ENCODE measurements at regions not wholly inside any gene's neighbourhood (a gene's known extent, or its start where the extent isn't known, plus 50 kb on each side); places are given as distances from the start of the nearest gene placed in this dataset.
A peak's percentile ranks its signal among the peaks of the same experiment; 100 is the strongest.
"Not testable (repeated sequence)": the region's sequence is repeated elsewhere in the genome, so short reads cannot be mapped to it uniquely, and the experiment has no call there.

GRCh38 chr6:26957399-26958127 lies 289.9 kb upstream of the PRSS16 start:
- not testable (repeated sequence) for DNase-seq (ENCODE audit: low spot score)

- DNase-seq (ENCODE audit: low spot score) = not testable (repeated sequence)
Measured at GRCh38 chr6:26961236-26961635, 286.3 kb upstream of the PRSS16 start.

DNA sequence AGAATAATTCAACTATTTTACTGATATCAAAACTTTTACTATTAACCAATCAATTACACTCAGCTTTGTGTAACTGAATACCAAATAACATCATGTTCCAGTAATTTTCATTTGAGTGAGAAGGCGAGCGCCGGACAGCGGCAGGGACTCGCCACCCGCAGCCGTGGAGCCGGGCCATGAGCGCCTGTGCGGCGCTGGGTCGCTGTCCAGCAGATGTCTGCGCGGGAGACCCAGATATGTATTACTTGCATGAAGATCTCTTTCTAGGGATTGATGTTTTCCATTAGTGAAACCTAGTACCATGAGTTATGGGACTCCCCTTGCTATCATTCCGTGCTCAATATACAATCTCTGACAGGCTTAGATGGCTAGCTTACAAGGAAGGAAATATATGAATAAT lies 245.1 kb upstream of the PRSS16 start:
- DNase-seq (ENCODE audit: low spot score) = no peak

DNA sequence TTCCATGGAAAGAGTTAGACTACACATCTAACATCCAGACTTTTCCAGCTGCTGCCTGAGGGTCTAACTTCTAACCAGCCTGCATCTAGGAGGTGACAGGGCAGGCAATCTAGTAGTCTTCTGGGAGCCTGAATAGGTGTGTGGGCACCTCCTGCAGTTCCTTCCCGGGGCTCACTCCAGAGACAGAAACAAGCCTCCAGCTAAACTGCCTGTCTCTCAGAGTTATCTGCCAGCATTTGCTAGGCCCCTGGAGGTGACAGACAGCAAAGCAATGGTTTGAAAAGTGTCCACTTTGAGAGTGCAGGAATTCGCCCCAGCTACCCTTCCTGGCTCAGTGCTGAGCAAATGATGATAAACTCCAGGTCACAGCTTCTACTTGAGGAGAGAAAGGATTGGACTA lies 240.5 kb upstream of the PRSS16 start:
- DNase-seq (ENCODE audit: low spot score) = no peak

- not testable (repeated sequence) for DNase-seq (ENCODE audit: low spot score)
Measured at GRCh38 chr6:27008613-27009012, 238.9 kb upstream of the PRSS16 start.

GRCh38 chr6:27014053-27014452 lies 233.4 kb upstream of the PRSS16 start:
- not testable (repeated sequence) for DNase-seq (ENCODE audit: low spot score)

GRCh38 chr6:27016689-27017088 lies 230.8 kb upstream of the PRSS16 start:
- DNase-seq (ENCODE audit: low spot score) = no peak

DNA sequence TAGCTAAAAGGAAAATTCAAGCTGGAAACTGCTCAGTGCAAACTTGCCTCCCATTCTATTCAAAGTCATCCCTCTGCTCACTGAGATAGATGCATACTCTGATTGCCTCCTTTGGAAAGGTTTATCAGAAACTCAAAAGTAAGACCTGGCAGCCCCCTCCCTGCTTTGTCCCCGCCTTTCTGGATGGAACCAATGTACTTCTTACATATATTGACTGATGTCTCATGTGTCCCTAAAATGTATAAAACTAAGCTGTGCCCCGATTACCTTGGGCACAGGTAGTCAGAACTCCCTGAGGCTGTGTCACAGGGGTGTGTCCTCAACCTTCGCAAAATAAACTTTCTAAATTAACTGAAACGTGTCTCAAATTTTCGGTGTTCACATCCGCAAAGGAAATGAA lies 229.1 kb upstream of the PRSS16 start:
- not testable (repeated sequence) for DNase-seq (ENCODE audit: low spot score)

GRCh38 chr6:27019651-27020552 lies 227.6 kb upstream of the PRSS16 start:
- DNase-seq (ENCODE audit: low spot score) = peak; percentile 72

DNA sequence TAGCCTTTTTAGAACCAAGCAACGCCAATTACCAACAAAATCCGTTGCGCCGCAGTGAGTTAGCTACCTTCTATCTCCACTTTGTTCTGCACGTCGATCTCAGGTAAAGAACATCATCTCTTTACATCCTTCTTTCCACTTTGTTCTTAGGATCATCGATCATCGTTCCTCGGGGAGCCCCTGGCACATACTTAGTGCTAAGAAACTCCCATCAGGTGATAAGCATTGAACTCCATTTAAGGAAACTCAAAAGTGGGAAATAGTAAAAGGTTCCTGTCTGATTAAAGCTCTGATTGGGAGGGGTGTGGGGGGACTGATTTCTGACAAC lies 227.0 kb upstream of the PRSS16 start:
- no peak for DNase-seq (ENCODE audit: low spot score)

DNA sequence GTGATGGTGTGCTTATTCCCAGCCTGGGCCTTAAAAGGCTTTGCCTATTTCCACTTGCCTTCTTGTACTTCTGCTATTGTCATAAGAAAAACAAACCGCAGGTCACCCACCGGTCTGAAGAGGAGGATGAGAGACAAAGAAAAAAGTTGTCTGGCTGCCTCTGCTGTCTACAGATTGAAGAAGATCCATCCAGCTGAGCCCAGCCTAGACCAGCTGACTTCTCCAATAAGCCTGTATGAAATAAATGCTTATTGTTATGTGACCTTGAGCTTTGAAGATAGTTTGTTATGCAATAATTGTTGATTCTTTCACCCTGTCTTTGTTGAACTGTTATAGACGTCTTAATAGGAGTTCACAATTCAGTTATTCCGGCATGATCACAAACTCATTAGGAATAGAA lies 223.8 kb upstream of the PRSS16 start:
- no peak for DNase-seq (ENCODE audit: low spot score)

- DNase-seq (ENCODE audit: low spot score) = no peak
Measured at GRCh38 chr6:27025351-27025750, 222.2 kb upstream of the PRSS16 start.

GRCh38 chr6:27026361-27026760 lies 221.1 kb upstream of the PRSS16 start:
- no peak for DNase-seq (ENCODE audit: low spot score)

- DNase-seq (ENCODE audit: low spot score) = no peak
Measured at GRCh38 chr6:27031302-27031701, 216.2 kb upstream of the PRSS16 start.

GRCh38 chr6:27038498-27038897 lies 209.0 kb upstream of the PRSS16 start:
- no peak for DNase-seq (ENCODE audit: low spot score)

GRCh38 chr6:27040244-27041042 lies 207.1 kb upstream of the PRSS16 start:
- no peak for DNase-seq (ENCODE audit: low spot score)

- DNase-seq (ENCODE audit: low spot score) = no peak
Measured at GRCh38 chr6:27043244-27043643, 204.3 kb upstream of the PRSS16 start.

GRCh38 chr6:27045131-27045530 lies 202.4 kb upstream of the PRSS16 start:
- DNase-seq (ENCODE audit: low spot score) = not testable (repeated sequence)

DNA sequence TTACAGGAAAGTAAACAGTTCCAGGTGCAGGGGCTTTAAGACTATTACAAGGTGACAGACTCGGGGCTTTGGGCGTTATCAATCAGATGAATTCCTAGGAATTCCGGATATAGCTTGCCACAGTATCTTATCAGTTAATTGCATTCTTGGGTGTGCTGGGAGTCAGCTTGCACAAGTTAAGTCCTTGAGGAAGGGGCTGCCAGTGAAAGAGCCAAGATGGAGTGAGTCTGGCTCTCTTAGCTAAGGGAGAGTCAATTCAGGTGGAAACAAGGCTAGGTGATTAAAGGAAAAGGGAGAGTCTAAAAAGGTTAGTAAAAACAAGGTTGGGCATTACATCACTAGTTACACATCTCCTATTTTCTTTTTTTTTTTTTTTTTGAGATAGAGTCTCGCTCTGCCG lies 199.8 kb upstream of the PRSS16 start:
- not testable (repeated sequence) for DNase-seq (ENCODE audit: low spot score)

- no peak for DNase-seq (ENCODE audit: low spot score)
Measured at GRCh38 chr6:27049863-27050781, 197.4 kb upstream of the PRSS16 start.

DNA sequence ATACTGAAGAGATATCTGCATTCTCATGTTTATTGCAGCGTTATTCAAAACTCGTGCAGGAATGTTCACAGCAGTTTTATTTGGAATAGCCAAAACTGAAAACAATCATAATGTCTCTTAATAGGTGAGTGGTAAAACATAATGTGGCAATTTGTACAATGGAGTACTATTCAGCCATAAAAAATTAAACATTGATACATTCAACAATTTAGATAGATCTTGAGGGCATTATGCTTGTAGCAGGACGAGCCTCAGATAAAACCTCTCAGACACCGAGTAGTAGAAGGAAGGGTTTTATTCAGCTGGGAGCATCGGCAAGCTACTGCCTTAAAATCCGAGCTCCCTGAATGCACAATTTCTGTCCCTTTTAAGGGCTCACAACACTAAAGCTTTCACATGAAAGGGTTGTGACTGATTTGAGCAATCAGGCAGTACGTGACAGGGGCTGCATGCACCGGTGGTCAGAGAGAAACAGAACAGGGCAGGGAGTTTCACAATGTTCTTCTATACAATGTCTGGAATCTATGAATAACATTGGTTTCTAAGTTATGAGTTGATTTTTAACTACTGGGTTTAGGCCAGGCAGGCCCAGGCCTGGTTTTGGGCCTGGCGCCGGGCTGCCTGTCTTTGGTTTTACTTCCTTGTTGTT lies 195.3 kb upstream of the PRSS16 start:
- not testable (repeated sequence) for DNase-seq (ENCODE audit: low spot score)
